ENCODE measurements at regions not wholly inside any gene's neighbourhood (a gene's known extent, or its start where the extent isn't known, plus 50 kb on each side); places are given as distances from the start of the nearest gene placed in this dataset.

DNA sequence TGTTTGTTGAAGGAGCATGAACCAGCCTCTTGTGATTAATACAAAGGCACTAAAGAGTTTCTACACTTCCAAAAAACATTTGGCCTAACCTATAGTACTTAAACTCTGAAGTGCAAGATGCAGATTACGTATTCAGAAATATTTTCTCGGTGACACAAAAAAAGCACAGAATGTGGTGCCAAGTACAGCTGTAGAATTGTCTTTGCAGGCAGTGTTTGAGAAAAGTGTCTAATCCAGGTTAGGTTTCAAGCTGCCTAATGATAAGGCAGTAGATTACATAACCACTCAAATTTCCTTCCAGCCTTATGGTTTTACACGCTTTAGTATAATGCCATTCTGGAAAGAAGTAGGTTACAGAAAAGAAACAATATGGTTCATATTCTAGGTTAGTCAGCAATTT is 205.2 kb downstream of the KLHL28 start (continued):
- TF ChIP-seq ARNT (IDR thresholded peaks at IDR 0.05) (no peak), ZNF175 (CRISPR knock-in tag; IDR thresholded peaks at IDR 0.05; ENCODE audit: low read depth) (no peak), MCM7 (IDR thresholded peaks at IDR 0.05) (no peak), BMI1 (IDR thresholded peaks at IDR 0.05; ENCODE audit: low read length) (no peak)
- TF ChIP-seq, protein P1, sequence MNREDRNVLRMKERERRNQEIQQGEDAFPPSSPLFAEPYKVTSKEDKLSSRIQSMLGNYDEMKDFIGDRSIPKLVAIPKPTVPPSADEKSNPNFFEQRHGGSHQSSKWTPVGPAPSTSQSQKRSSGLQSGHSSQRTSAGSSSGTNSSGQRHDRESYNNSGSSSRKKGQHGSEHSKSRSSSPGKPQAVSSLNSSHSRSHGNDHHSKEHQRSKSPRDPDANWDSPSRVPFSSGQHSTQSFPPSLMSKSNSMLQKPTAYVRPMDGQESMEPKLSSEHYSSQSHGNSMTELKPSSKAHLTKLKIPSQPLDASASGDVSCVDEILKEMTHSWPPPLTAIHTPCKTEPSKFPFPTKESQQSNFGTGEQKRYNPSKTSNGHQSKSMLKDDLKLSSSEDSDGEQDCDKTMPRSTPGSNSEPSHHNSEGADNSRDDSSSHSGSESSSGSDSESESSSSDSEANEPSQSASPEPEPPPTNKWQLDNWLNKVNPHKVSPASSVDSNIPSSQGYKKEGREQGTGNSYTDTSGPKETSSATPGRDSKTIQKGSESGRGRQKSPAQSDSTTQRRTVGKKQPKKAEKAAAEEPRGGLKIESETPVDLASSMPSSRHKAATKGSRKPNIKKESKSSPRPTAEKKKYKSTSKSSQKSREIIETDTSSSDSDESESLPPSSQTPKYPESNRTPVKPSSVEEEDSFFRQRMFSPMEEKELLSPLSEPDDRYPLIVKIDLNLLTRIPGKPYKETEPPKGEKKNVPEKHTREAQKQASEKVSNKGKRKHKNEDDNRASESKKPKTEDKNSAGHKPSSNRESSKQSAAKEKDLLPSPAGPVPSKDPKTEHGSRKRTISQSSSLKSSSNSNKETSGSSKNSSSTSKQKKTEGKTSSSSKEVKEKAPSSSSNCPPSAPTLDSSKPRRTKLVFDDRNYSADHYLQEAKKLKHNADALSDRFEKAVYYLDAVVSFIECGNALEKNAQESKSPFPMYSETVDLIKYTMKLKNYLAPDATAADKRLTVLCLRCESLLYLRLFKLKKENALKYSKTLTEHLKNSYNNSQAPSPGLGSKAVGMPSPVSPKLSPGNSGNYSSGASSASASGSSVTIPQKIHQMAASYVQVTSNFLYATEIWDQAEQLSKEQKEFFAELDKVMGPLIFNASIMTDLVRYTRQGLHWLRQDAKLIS (CRISPR knock-in tag; IDR thresholded peaks at IDR 0.05) = no peak
- TF ChIP-seq, protein P2, sequence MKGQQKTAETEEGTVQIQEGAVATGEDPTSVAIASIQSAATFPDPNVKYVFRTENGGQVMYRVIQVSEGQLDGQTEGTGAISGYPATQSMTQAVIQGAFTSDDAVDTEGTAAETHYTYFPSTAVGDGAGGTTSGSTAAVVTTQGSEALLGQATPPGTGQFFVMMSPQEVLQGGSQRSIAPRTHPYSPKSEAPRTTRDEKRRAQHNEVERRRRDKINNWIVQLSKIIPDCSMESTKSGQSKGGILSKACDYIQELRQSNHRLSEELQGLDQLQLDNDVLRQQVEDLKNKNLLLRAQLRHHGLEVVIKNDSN (CRISPR knock-in tag; IDR thresholded peaks at IDR 0.05) = no peak

DNA sequence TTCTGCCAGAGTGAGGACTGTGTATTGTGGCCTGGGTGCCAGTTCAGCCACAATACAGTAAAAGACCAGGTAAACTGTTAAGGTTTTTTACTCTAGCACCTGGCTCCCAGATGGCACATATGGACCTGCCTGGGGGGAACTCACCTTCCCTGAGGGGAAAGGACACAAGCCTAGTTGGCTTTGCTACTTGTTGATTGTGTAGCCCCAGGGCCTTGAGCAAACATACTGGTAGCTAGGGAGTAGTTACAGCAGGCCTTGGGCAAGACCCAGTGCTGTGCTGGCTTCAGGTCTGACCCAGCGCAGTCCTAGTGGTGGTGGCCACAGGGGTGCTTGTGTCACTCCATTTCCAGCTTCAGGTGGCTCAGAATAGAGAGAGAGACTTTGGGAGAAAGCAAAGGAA is 216.4 kb downstream of the KLHL28 start:
- WGBS (ENCODE audit: insufficient coverage, low coverage, missing lambda C conversion rate) = 29% methylated on average over 1 of the region's 1 CpG
- CTCF ChIA-PET (ENCODE audit: low intra/inter-chr PET ratio) = no interaction called here
- H3K9me3 ChIP-seq (replicated peaks; ENCODE audit: control insufficient read depth, insufficient read depth, low read depth, low read length) = no peaks in the 10 kb centered on the region
- H3K4me2 ChIP-seq (ENCODE audit: insufficient read depth, low read length) = no peak overlapping the region
- no peaks in the 10 kb centered on the region for H4K20me1 ChIP-seq (replicated peaks; ENCODE audit: control insufficient read depth, insufficient read depth, low read length)
- no peak overlapping the region for H3K9ac ChIP-seq (ENCODE audit: insufficient read depth in 1 of 2, low read depth in 2 of 2, low read length in 2 of 2)
- no peaks in the 10 kb centered on the region for H3K79me2 ChIP-seq (ENCODE audit: control insufficient read depth, insufficient read depth, low read length)
- ATAC-seq = no peak
- no peaks in the 10 kb centered on the region for H3K36me3 ChIP-seq (ENCODE audit: control insufficient read depth, insufficient read depth, low read length)
- in situ Hi-C loops (cut with MboI) = no loop called here
- H2AFZ ChIP-seq (ENCODE audit: low read depth, low read length) = no peak overlapping the region
- H3K27ac ChIP-seq (ENCODE audit: extremely low read depth, low read depth, low read length) = no peak overlapping the region
- DNase-seq (ENCODE audit: extremely low read depth in 1 of 4, low spot score in 3 of 4) = no peak
- H3K4me1 ChIP-seq (replicated peaks in 1 of 2; ENCODE audit: control insufficient read depth in 2 of 2, insufficient read depth in 2 of 2, low read length in 2 of 2) = no peaks in the 10 kb centered on the region
- BruUV-seq (replicated peaks) = no TSS peak
- POLR2A ChIA-PET = no interaction called here
- FAIRE-seq = no peak
- intact Hi-C loops (cut with micrococcal nuclease) = no loop called here
- no peaks in the 10 kb centered on the region for H3K27me3 ChIP-seq (ENCODE audit: control insufficient read depth in 2 of 2, insufficient read depth in 2 of 2, low read length in 2 of 2)
- H3K4me3 ChIP-seq = no peak overlapping the region
- no peaks in the 10 kb centered on the region for H3K9me1 ChIP-seq (ENCODE audit: control insufficient read depth, insufficient read depth, low read length)
- TF ChIP-seq ZNF274 (IDR thresholded peaks at IDR 0.05; ENCODE audit: borderline replicate concordance, low read depth, low read length) (no peak), ATF1 (CRISPR knock-in tag; IDR thresholded peaks at IDR 0.05) (no peak), ATF1 (tag; IDR thresholded peaks at IDR 0.05) (no peak), MCM5 (IDR thresholded peaks at IDR 0.05; ENCODE audit: low read depth) (no peak), NFYB (IDR thresholded peaks at IDR 0.05; ENCODE audit: extremely low read depth, insufficient read length) (no peak), SREBF2 (CRISPR knock-in tag; IDR thresholded peaks at IDR 0.05) (no peak), RNF2 (IDR thresholded peaks at IDR 0.05) (no peak), HMG20A (CRISPR knock-in tag; conservative IDR thresholded peaks at IDR 0.05) (no peak), CC2D1A (IDR thresholded peaks at IDR 0.05) (no peak), JUN (IDR thresholded peaks at IDR 0.05; ENCODE audit: borderline replicate concordance, low read depth, low read length) (no peak), JUN (CRISPR knock-in tag; IDR thresholded peaks at IDR 0.05; ENCODE audit: borderline replicate concordance) (no peak), ZNF311 (CRISPR knock-in tag; IDR thresholded peaks at IDR 0.05) (no peak), TCF7 (IDR thresholded peaks at IDR 0.05; ENCODE audit: borderline replicate concordance) (no peak), ZBED1 (IDR thresholded peaks at IDR 0.05) (no peak)
- TF ChIP-seq, protein P3, sequence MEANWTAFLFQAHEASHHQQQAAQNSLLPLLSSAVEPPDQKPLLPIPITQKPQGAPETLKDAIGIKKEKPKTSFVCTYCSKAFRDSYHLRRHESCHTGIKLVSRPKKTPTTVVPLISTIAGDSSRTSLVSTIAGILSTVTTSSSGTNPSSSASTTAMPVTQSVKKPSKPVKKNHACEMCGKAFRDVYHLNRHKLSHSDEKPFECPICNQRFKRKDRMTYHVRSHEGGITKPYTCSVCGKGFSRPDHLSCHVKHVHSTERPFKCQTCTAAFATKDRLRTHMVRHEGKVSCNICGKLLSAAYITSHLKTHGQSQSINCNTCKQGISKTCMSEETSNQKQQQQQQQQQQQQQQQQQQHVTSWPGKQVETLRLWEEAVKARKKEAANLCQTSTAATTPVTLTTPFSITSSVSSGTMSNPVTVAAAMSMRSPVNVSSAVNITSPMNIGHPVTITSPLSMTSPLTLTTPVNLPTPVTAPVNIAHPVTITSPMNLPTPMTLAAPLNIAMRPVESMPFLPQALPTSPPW (CRISPR knock-in tag; IDR thresholded peaks at IDR 0.05) = no peak

Measured in K562 (cell line).